SK-N-SH (cell line): ENCODE measurements at regions not wholly inside any gene's neighbourhood (a gene's known extent, or its start where the extent isn't known, plus 50 kb on each side); places are given as distances from the start of the nearest gene placed in this dataset.

Experiments
- CTCF ChIA-PET: fragments of 300-600, 350-600 bp; formaldehyde crosslinking; extraction: SDS; loops from one replicate; lab custom pipeline; 2021; lab: Yijun Ruan, JAX
- POLR2A ChIA-PET: fragments of 350-600 bp; sonication (Branson Sonifier 250); formaldehyde crosslinking; extraction: SDS; loops from one replicate; lab custom pipeline; 2020; ENCODE audit warnings: antibody characterized with exemption, inconsistent platforms; lab: Yijun Ruan, JAX
- DNase-seq: peaks from one replicate; pipeline ENCODE4 v3.0.0; 2012
- H2AFZ ChIP-seq: fragments of 200-600 bp; sonication (generic); 2 replicates; pipeline ENCODE4 v1.8.1; 2016; ENCODE audit warnings: antibody characterized with exemption, mild to moderate bottlenecking, low read depth
- H3F3A ChIP-seq: fragments of 200-600 bp; sonication (generic); replicated peaks from 2 replicates; pipeline ENCODE3; 2016; ENCODE audit warnings: antibody characterized with exemption, mild to moderate bottlenecking; ENCODE audit not compliant: insufficient read depth
- H3K27ac ChIP-seq, 2 experiments: fragments of 200-500 bp in 1 of 2; fragments of 200-600 bp in 1 of 2; sonication (Bioruptor generic) in 1 of 2; sonication (generic), shearing (Covaris generic) in 1 of 2; 2 replicates each; pipeline versions ENCODE4 v1.5.1 to v1.6.1; 2014 to 2016; ENCODE audit warnings: low read depth in 2 of 2, inconsistent platforms in 1 of 2, low read length in 1 of 2, mild to moderate bottlenecking in 1 of 2, mixed read lengths in 1 of 2
- H3K27me3 ChIP-seq: fragments of 200-600 bp; sonication (generic), shearing (Covaris generic); 2 replicates; pipeline ENCODE4 v1.6.1; 2016; ENCODE audit warnings: mixed run types; ENCODE audit not compliant: insufficient read depth
- H3K36me3 ChIP-seq, 2 experiments: fragments of 200-500 bp in 1 of 2; fragments of 200-600 bp in 1 of 2; sonication (Bioruptor generic) in 1 of 2; sonication (generic) in 1 of 2; replicated peaks in 1 of 2; 2 replicates each; pipeline versions ENCODE3 to v1.5.1; 2014 to 2016; ENCODE audit warnings: low read length in 1 of 2, mild to moderate bottlenecking in 1 of 2; ENCODE audit not compliant: insufficient read depth in 2 of 2, control insufficient read depth in 1 of 2
- H3K4me1 ChIP-seq, 2 experiments: fragments of 200-500 bp in 1 of 2; fragments of 200-600 bp in 1 of 2; sonication (Bioruptor generic) in 1 of 2; sonication (generic), shearing (Covaris generic) in 1 of 2; 2 replicates each; pipeline versions ENCODE4 v1.5.1 to v1.6.1; 2014 to 2016; ENCODE audit warnings: low read depth in 1 of 2, low read length in 1 of 2, mixed run types in 1 of 2; ENCODE audit not compliant: insufficient read depth in 2 of 2, control insufficient read depth in 1 of 2
- H3K4me2 ChIP-seq: fragments of 200-600 bp; sonication (generic), shearing (Covaris generic); 2 replicates; pipeline ENCODE4 v1.6.1; 2017; ENCODE audit warnings: mixed run types
- H3K4me3 ChIP-seq, 2 experiments: fragments of 200-500 bp in 1 of 2; fragments of 200-600 bp in 1 of 2; sonication (Bioruptor generic) in 1 of 2; sonication (generic), shearing (Covaris generic) in 1 of 2; 2 replicates each; pipeline versions ENCODE4 v1.5.1 to v1.8.1; 2014 to 2016; ENCODE audit warnings: low read depth in 2 of 2, inconsistent platforms in 1 of 2, low read length in 1 of 2, mild to moderate bottlenecking in 1 of 2, mixed read lengths in 1 of 2, moderate library complexity in 1 of 2
- H3K79me2 ChIP-seq: fragments of 200-600 bp; sonication (generic); 2 replicates; pipeline ENCODE4 v1.8.1; 2017; ENCODE audit warnings: mild to moderate bottlenecking; ENCODE audit not compliant: insufficient read depth
- H3K9ac ChIP-seq: fragments of 200-600 bp; sonication (generic); 2 replicates; pipeline ENCODE4 v1.6.1; 2017; ENCODE audit warnings: mixed run types
- H3K9me2 ChIP-seq: fragments of 200-600 bp; sonication (generic); 2 replicates; pipeline ENCODE4 v1.6.1; 2017; ENCODE audit warnings: mixed run types
- H3K9me3 ChIP-seq: fragments of 200-600 bp; sonication (generic); 2 replicates; pipeline ENCODE4 v1.6.1; 2017; ENCODE audit warnings: mixed run types, mild to moderate bottlenecking, moderate library complexity
- H4K20me1 ChIP-seq: fragments of 200-600 bp; sonication (generic); 2 replicates; pipeline ENCODE4 v1.6.1; 2017; ENCODE audit warnings: mild to moderate bottlenecking, mixed run types; ENCODE audit not compliant: insufficient read depth
- EP300 ChIP-seq, 2 experiments: IDR thresholded peaks; 2 replicates each; pipeline versions ENCODE4 v1.4.0 to v1.6.1; 2012; ENCODE audit warnings: borderline replicate concordance in 1 of 2, low read depth in 1 of 2, low read length in 1 of 2
- EZH2phosphoT487 ChIP-seq: fragments of 200-600 bp; sonication (generic); IDR thresholded peaks from 2 replicates; pipeline ENCODE4 v1.6.1; 2017; ENCODE audit warnings: low read depth, mixed run types, mild to moderate bottlenecking, antibody characterized with exemption, moderate library complexity, borderline replicate concordance
- FOXJ3 ChIP-seq: sonication (generic); formaldehyde crosslinking; IDR thresholded peaks from 2 replicates; pipeline ENCODE4 v1.5.1; 2020; ENCODE audit warnings: mild to moderate bottlenecking, missing genetic modification reagents
- GABPA ChIP-seq: IDR thresholded peaks from 2 replicates; pipeline ENCODE4 v1.4.0; 2012; ENCODE audit warnings: low read depth, mild to moderate bottlenecking
- GATA2 ChIP-seq: sonication (generic); formaldehyde crosslinking; IDR thresholded peaks from 2 replicates; pipeline ENCODE4 v1.5.0; 2020; ENCODE audit warnings: mild to moderate bottlenecking, missing genetic modification reagents
- MAX ChIP-seq: IDR thresholded peaks from 2 replicates; pipeline ENCODE4 v1.4.0; 2012; ENCODE audit warnings: low read depth
- MXI1 ChIP-seq: IDR thresholded peaks from 2 replicates; pipeline ENCODE4 v1.6.1; 2012; ENCODE audit warnings: mild to moderate bottlenecking, low read depth, low read length, improper control_type of control experiment
- RAD21 ChIP-seq: IDR thresholded peaks from 2 replicates; pipeline ENCODE4 v1.6.1; 2012; ENCODE audit warnings: mild to moderate bottlenecking, low read length
- RXRA ChIP-seq: IDR thresholded peaks from 2 replicates; pipeline ENCODE4 v1.4.0; 2012; ENCODE audit warnings: low read depth, mild to moderate bottlenecking, borderline replicate concordance
- SIN3A ChIP-seq: IDR thresholded peaks from 2 replicates; pipeline ENCODE4 v1.6.1; 2012; ENCODE audit warnings: low read depth, mild to moderate bottlenecking, low read length, moderate library complexity, borderline replicate concordance
- WGBS: methylation state at CpG from one replicate; pipeline ENCODE4 v1.1.6; 2017; ENCODE audit warnings: low lambda C conversion rate; 5-methylcytosine and 5-hydroxymethylcytosine counted together
- TF ChIP-seq, protein P1 (sequence below): IDR thresholded peaks from 2 replicates; pipeline ENCODE4 v1.4.0; 2012; ENCODE audit warnings: low read depth, borderline replicate concordance
- TF ChIP-seq, protein P2 (sequence below): fragments of 200-600 bp; sonication (generic); IDR thresholded peaks from 2 replicates; pipeline ENCODE4 v1.6.1; 2017; ENCODE audit warnings: antibody characterized with exemption, mild to moderate bottlenecking, moderate library complexity
- TF ChIP-seq, protein P3 (sequence below): IDR thresholded peaks from 2 replicates; pipeline ENCODE4 v1.4.0; 2012; ENCODE audit warnings: low read depth, borderline replicate concordance

DNA sequence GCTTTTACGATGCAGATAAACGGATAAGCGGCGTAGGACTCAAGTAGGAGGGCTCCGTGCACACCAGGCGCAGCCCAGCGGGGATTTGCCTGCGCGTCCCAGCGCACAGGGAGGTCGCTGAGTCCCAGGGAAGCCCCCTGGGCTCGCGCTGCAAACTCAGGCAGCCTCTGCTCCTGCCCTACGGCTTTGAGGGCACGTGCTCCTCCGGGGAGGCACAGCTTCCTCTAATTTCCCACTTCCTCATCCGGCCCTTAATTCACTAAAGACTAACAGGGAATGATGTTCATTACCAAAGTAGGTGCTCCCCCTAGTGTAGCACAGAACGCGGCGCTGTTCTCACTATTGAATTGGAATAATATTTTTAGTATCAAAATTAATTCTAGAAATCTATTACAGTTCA is 825.4 kb downstream of the KCNJ18 start:
- ChIA-PET CTCF (no interaction called here), POLR2A (no interaction called here)
- Histone ChIP-seq H3K36me3 (no peaks in the 10 kb centered on the region), H3K9me2 (no peaks in the 10 kb centered on the region), H3K4me2 (peak overlapping the region; percentile 72), H3K79me2 (no peaks in the 10 kb centered on the region), H3K9ac (no peak overlapping the region), H3K9me3 (no peaks in the 10 kb centered on the region), H3K27me3 (peaks cover 4% of the 10 kb centered on the region; the same call in 1 of the 2 replicates), H2AFZ (0 out of 2 replicates have a peak overlapping the region, but pooled peaks have one; percentile 56), H3K4me3 (peak overlapping the region; percentile 18 to 48; a peak in 2 of 4 replicates), H3K4me1 (no peaks in the 10 kb centered on the region; a peak in 1 of 4 replicates), H4K20me1 (no peaks in the 10 kb centered on the region), H3K27ac (no peak overlapping the region), H3F3A (no peaks in the 10 kb centered on the region)
- no peak for TF ChIP-seq MXI1
- TF ChIP-seq GABPA, result peak; percentile 33; the same call in 1 of the 2 replicates
- TF ChIP-seq, protein P1, sequence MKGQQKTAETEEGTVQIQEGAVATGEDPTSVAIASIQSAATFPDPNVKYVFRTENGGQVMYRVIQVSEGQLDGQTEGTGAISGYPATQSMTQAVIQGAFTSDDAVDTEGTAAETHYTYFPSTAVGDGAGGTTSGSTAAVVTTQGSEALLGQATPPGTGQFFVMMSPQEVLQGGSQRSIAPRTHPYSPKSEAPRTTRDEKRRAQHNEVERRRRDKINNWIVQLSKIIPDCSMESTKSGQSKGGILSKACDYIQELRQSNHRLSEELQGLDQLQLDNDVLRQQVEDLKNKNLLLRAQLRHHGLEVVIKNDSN, result 0 out of 2 replicates have a peak, but pooled peaks have one; percentile 5
- TF ChIP-seq SIN3A, result no peak
- TF ChIP-seq, protein P2, sequence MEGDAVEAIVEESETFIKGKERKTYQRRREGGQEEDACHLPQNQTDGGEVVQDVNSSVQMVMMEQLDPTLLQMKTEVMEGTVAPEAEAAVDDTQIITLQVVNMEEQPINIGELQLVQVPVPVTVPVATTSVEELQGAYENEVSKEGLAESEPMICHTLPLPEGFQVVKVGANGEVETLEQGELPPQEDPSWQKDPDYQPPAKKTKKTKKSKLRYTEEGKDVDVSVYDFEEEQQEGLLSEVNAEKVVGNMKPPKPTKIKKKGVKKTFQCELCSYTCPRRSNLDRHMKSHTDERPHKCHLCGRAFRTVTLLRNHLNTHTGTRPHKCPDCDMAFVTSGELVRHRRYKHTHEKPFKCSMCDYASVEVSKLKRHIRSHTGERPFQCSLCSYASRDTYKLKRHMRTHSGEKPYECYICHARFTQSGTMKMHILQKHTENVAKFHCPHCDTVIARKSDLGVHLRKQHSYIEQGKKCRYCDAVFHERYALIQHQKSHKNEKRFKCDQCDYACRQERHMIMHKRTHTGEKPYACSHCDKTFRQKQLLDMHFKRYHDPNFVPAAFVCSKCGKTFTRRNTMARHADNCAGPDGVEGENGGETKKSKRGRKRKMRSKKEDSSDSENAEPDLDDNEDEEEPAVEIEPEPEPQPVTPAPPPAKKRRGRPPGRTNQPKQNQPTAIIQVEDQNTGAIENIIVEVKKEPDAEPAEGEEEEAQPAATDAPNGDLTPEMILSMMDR, result peak; percentile 50
- TF ChIP-seq RAD21, result 0 out of 2 replicates have a peak, but pooled peaks have one; percentile 7
- TF ChIP-seq GATA2, result no peak
- TF ChIP-seq FOXJ3 (CRISPR knock-in tag), result no peak
- TF ChIP-seq MAX, result peak; percentile 59; the same call in 1 of the 2 replicates
- no peak for TF ChIP-seq EP300 (IDR thresholded peaks at IDR 0.05; ENCODE audit: borderline replicate concordance in 1 of 2, low read depth in 1 of 2, low read length in 1 of 2)
- TF ChIP-seq, protein P3, sequence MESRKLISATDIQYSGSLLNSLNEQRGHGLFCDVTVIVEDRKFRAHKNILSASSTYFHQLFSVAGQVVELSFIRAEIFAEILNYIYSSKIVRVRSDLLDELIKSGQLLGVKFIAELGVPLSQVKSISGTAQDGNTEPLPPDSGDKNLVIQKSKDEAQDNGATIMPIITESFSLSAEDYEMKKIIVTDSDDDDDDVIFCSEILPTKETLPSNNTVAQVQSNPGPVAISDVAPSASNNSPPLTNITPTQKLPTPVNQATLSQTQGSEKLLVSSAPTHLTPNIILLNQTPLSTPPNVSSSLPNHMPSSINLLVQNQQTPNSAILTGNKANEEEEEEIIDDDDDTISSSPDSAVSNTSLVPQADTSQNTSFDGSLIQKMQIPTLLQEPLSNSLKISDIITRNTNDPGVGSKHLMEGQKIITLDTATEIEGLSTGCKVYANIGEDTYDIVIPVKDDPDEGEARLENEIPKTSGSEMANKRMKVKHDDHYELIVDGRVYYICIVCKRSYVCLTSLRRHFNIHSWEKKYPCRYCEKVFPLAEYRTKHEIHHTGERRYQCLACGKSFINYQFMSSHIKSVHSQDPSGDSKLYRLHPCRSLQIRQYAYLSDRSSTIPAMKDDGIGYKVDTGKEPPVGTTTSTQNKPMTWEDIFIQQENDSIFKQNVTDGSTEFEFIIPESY, result no peak
- TF ChIP-seq RXRA, result no peak
- no peak for TF ChIP-seq EZH2phosphoT487
- 14% methylated on average over 15 of the region's 20 CpGs for WGBS
- no peak for DNase-seq
